ENCODE measurements at regions not wholly inside any gene's neighbourhood (a gene's known extent, or its start where the extent isn't known, plus 50 kb on each side); places are given as distances from the start of the nearest gene placed in this dataset.
A peak's percentile ranks its signal among the peaks of the same experiment; 100 is the strongest.

DNA sequence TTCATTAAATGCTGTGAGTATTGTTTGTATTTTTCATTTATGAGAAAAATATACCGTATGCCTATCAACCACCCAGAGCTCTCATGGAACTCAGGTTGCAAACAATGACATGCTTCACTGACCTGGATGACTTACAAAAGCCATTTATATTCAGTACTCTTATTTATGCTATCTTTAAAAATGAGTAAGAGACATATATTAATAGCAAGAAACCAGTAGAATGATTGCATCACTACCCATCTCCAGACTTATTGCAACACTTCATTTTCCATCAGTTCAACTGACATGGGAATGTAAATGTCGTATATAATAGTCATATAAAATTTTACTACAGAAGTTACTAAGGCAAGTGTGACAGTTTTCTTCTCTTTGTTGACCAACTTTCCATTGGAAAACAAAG is 69.1 kb downstream of the OTP start:
- DNase-seq (ENCODE audit: low read depth) = no peak

- no peak for DNase-seq (ENCODE audit: low read depth)
Observed at GRCh38 chr5:77568555-77568954, 70.0 kb downstream of the OTP start.

DNA sequence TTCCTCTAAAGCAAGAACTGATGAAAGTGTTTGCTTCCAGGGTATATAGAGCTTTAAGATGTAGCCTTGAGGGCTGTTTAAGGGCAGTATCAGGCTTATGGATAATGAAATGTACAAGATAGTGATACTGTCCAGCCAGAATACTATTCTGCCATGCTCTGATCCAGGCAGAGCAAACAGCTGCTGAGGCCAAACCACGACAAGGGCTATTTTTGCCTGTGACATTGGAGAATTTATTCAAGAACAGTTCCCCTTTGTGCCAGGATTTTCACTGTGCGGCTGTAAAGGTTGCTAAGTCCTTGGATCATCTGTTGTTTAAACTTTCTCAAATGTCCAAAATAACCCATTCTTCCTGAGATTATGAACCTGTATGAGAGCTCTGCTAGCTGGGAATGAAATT is 70.4 kb downstream of the OTP start:
- no peak for DNase-seq (ENCODE audit: low read depth)

- DNase-seq (ENCODE audit: low read depth) = no peak
Observed at GRCh38 chr5:77563475-77563874, 71.4 kb upstream of the WDR41 start.

DNA sequence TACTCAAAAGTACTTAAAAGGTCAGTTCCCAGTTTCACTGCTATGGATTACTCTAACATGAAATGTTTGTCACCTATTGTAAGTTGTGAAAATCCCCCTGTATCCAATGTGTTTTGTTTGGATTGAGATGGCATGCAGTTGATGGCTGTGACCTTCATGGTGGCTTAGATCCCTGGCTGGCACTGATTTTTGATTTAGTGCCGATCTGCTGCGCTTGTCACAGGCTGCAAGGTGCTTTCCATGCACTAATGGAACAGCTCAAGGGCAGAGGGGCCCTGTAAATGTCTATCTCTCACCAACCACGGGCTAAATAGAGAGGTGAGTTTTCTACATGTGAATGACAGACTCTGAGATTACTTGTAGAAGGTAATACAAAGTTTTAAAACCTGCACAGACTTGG is 69.8 kb upstream of the WDR41 start:
- DNase-seq (ENCODE audit: low read depth) = no peak

- DNase-seq (ENCODE audit: low read depth) = peak; percentile 64
Observed at GRCh38 chr5:77560677-77561263, 68.7 kb upstream of the WDR41 start.

DNA sequence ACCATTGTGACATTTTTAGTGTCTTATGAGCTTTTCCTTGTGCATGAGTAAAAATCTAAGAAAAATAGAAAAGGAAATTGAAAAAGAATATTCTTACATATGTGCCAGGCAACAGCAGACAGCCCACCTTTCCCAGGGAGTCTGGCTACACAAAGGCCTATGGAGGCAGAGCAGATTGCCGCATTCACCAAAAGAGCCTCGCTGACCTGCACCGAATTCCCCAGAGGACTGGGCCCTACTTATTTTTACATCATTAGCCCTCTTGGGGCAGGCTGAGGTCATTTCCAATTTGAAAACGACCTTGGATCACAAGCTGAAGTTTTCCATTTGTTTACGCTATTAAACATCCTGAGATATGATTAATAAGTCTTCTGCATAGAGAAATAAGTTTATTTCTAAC is 66.2 kb upstream of the WDR41 start:
- no peak for DNase-seq (ENCODE audit: low read depth)

- DNase-seq (ENCODE audit: low read depth) = no peak
Observed at GRCh38 chr5:77550406-77550805, 58.3 kb upstream of the WDR41 start.

GRCh38 chr5:77545285-77545684 is 53.2 kb upstream of the WDR41 start:
- DNase-seq (ENCODE audit: low read depth) = no peak
